Skeletal muscle satellite cell (primary cell): ENCODE measurements at regions not wholly inside any gene's neighbourhood (a gene's known extent, or its start where the extent isn't known, plus 50 kb on each side); places are given as distances from the start of the nearest gene placed in this dataset.

Experiments
- H3K27me3 ChIP-seq: 2 replicates; pipeline ENCODE4 v1.7.0; 2013; ENCODE audit warnings: low read length; ENCODE audit not compliant: control insufficient read depth, insufficient read depth
- H3K36me3 ChIP-seq: 2 replicates; pipeline ENCODE4 v1.7.0; 2013; ENCODE audit warnings: mild to moderate bottlenecking, control low read depth, low read length; ENCODE audit not compliant: insufficient read depth
- H3K4me1 ChIP-seq: 2 replicates; pipeline ENCODE4 v1.7.0; 2013; ENCODE audit warnings: low read length; ENCODE audit not compliant: control insufficient read depth, insufficient read depth
- H3K4me2 ChIP-seq: 2 replicates; pipeline ENCODE4 v1.7.0; 2013; ENCODE audit warnings: mild to moderate bottlenecking, low read length
- H3K4me3 ChIP-seq: 2 replicates; pipeline ENCODE4 v1.7.0; 2013; ENCODE audit warnings: low read length
- H3K9ac ChIP-seq: 2 replicates; pipeline ENCODE4 v1.7.0; 2013; ENCODE audit warnings: mild to moderate bottlenecking, low read depth, low read length, moderate library complexity
- H3K9me3 ChIP-seq: replicated peaks from 2 replicates; pipeline ENCODE4 v1.7.0; 2013; ENCODE audit warnings: mild to moderate bottlenecking, control low read depth, low read length

DNA sequence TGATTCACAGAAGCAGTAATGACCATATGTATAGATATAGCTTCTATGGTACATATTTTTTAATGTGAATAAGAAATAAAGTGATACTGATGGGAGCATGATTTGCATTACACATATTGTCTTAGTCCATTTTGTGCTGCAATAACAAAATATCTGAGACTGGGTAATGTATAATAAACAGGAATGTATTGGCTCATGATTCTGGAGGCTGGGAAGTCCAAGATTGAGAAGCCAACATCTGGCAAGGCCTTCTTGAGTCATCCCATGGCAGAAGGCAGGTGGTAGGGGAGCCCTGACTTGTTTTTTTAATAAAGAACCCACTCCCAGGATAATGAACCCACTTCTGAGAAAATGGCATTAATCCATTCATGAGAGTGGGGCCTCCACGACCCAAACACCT is 185.6 kb upstream of the RREB1 start:
- no peak overlapping the region for H3K4me3 ChIP-seq
- H3K9me3 ChIP-seq = no peaks in the 10 kb centered on the region
- H3K36me3 ChIP-seq = no peaks in the 10 kb centered on the region
- H3K9ac ChIP-seq = no peak overlapping the region
- H3K4me1 ChIP-seq = peaks cover 7% of the 10 kb centered on the region
- no peak overlapping the region for H3K4me2 ChIP-seq
- no peaks in the 10 kb centered on the region for H3K27me3 ChIP-seq

DNA sequence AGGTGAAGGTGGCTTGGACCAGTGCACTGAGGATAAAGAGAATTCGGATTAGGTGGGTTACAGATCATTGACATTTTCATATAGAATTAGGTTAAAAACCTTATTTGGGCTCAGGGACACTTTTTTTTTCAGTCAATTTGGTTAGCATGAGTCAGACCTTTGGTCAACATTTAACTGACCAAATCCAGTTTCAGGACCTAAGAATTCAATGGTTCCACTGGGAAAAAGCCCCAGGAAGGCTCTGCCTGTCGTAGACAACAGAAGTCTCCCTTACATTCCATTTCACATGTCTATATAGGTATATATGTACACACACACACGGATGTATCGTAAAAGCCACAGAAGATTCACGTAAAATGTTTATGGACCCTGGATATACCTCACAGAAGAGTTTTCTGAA is 184.2 kb upstream of the RREB1 start:
- Histone ChIP-seq H3K4me2 (no peak overlapping the region), H3K27me3 (no peaks in the 10 kb centered on the region), H3K4me3 (no peak overlapping the region), H3K9ac (no peak overlapping the region), H3K9me3 (no peaks in the 10 kb centered on the region), H3K36me3 (no peaks in the 10 kb centered on the region), H3K4me1 (peaks cover 13% of the 10 kb centered on the region)

DNA sequence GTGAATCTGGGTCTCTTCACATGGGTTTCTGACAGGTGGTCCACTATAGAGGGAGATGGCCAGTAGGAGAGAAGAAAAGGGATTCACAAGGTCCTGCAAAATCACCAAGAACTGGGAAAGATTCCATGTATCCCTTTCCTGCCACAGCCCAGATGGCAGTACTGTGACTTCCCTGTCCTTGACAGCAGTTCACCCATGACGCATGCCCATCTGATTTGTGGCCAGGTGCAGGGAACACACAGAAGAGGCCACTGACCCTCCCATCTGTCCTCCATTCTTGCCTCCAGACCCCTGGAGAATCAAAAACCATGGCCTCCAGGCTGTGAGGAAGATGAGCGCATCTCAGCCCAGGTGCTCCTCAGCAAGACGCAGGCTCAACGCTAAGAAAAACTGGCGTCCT is 183.1 kb upstream of the RREB1 start:
- H3K9me3 ChIP-seq = no peaks in the 10 kb centered on the region
- H3K9ac ChIP-seq = no peak overlapping the region
- H3K36me3 ChIP-seq = no peaks in the 10 kb centered on the region
- H3K4me2 ChIP-seq = no peak overlapping the region
- peaks cover 13% of the 10 kb centered on the region for H3K4me1 ChIP-seq
- no peak overlapping the region for H3K4me3 ChIP-seq
- no peaks in the 10 kb centered on the region for H3K27me3 ChIP-seq

DNA sequence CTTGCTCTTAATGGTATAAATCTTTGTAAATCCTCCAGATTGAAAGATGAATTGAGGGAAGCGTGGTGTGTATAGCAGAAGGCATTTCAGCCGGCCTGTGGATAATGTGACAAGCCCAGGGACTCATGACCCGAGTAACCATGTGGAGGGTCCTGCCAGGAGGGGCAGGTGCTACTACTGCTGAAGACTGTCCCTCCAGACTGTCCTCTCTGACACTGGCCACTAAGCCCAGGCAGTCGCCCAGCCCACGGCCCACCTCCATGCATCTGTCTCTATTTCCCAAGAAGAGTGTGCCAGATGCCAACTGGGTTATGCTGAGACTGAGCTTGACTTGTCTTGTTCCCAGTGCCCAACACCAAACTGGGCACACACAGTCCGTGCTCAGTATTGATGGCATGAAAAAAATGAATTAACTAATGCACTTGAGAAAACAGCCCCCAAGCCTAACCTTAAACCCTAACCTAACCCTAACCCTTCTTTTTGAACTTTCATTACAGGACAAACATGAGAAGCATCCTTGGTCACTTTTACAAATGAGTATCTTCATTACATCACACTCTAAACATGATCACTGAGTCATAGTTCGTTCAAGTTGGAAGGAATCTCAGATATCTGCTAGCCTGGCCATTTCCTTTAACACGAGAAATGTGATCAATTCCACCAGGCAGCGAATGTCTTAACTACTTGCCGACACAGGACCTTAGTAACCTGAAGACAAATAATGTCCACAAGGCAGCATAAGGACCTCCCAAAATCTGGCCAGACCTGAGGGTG is 182.2 kb upstream of the RREB1 start:
- no peak overlapping the region for H3K9ac ChIP-seq
- no peak overlapping the region for H3K4me3 ChIP-seq
- H3K27me3 ChIP-seq = no peaks in the 10 kb centered on the region
- no peak overlapping the region for H3K4me2 ChIP-seq
- H3K36me3 ChIP-seq = no peaks in the 10 kb centered on the region
- H3K4me1 ChIP-seq = peaks cover 13% of the 10 kb centered on the region
- no peaks in the 10 kb centered on the region for H3K9me3 ChIP-seq

DNA sequence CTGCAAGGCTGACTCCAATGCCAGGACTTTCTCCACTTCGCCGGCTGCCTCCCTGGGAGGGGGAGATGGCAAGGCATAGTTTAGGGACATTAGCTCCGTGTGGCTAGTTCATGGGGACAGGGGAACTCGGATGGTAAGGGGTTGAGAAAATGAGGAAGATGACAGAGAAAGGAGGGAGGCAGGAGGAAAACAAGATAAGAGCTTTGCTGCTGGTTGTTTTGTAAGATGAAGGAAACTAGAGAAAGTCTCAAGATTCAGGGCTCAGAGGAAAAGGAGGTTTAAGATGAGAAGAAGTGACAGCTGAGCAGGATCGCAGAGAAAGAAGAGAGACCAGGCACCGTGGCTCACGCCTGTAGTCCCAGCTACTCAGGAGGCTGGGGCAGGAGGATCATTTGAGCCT is 180.9 kb upstream of the RREB1 start:
- H3K4me1 ChIP-seq = peaks cover 13% of the 10 kb centered on the region
- H3K4me3 ChIP-seq = no peak overlapping the region
- H3K9ac ChIP-seq = no peak overlapping the region
- H3K36me3 ChIP-seq = no peaks in the 10 kb centered on the region
- H3K27me3 ChIP-seq = no peaks in the 10 kb centered on the region
- H3K9me3 ChIP-seq = no peaks in the 10 kb centered on the region
- no peak overlapping the region for H3K4me2 ChIP-seq

DNA sequence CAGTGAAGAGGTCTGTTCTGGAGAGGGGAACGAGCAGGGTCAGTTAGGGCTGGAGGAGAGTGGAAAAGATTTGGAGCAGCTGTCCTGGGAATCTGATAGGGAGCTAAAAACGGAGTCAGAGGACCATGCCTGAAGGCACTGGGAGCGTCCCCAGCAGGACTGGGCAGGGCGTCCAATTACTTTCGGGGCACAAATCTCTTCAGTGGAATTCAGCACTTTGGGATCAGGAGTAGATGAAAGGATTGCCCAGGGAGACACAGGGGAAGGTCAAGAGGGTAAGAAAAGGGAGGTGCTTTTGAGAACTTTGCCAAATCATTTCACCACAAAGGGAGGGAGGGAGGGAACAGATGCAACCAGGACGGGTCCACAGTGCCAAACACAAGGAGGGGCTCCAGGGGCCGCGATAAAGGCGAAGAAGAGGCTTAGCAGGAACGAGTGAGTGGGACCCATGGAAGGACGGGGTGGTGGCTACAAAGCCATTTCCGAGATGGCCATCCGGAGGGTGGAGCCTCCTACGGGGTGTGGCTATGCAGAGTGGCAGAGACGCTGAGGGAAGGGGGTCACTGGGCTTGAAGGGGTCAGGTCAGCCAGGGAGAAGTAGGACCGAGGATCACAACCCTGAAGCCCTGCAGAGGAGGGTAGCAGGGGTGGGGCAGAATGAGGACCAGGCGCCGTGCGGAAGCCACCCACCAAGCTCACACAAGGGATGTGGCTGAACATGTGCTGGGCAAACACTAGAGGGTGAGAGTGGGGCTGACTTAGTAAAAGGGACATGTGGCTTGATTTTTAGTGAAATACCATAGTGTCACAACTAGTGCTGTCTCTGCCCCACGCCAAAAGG is 180.0 kb upstream of the RREB1 start:
- H3K4me3 ChIP-seq = peak overlapping the region; percentile 53
- no peak overlapping the region for H3K9ac ChIP-seq
- H3K9me3 ChIP-seq = no peaks in the 10 kb centered on the region

DNA sequence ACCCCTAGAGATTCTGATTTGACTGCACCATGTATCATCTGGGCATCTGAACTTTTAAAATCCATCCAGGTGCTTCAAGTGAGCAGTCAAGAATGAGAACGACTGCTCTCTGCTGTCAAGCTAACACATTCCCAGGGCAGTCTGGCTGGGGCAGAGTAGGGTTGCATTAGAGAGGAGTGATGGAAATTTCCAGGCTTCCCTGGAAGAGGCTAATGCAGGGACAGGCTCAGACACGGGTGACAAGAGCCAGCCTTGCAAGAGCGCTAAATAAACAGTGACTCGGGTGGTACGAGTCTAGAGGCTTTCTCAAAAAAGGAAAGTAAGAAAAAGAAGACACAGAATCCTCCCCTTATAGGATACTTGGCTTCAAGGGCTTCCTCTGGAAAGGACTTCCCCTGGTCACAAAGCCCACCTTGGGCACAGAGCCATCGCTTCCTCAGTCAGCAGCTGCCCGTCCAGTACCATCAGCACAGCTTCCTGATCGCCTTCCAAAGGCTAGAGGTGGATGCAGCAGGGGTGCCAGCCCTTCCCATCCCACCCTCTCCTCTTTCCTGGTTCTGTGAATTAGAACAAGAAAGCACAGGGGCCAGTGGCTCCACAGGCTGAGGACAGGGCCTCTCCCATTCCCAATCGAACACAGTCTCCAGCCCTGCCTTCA is 177.4 kb upstream of the RREB1 start:
- Histone ChIP-seq H3K9me3 (no peaks in the 10 kb centered on the region), H3K36me3 (no peaks in the 10 kb centered on the region), H3K4me1 (peaks cover 13% of the 10 kb centered on the region)

More for the DNA sequence above, 180.0 kb upstream of the RREB1 start:
- Histone ChIP-seq H3K27me3 (no peaks in the 10 kb centered on the region), H3K4me2 (peak overlapping the region; percentile 70), H3K4me1 (peaks cover 13% of the 10 kb centered on the region), H3K36me3 (no peaks in the 10 kb centered on the region)

DNA sequence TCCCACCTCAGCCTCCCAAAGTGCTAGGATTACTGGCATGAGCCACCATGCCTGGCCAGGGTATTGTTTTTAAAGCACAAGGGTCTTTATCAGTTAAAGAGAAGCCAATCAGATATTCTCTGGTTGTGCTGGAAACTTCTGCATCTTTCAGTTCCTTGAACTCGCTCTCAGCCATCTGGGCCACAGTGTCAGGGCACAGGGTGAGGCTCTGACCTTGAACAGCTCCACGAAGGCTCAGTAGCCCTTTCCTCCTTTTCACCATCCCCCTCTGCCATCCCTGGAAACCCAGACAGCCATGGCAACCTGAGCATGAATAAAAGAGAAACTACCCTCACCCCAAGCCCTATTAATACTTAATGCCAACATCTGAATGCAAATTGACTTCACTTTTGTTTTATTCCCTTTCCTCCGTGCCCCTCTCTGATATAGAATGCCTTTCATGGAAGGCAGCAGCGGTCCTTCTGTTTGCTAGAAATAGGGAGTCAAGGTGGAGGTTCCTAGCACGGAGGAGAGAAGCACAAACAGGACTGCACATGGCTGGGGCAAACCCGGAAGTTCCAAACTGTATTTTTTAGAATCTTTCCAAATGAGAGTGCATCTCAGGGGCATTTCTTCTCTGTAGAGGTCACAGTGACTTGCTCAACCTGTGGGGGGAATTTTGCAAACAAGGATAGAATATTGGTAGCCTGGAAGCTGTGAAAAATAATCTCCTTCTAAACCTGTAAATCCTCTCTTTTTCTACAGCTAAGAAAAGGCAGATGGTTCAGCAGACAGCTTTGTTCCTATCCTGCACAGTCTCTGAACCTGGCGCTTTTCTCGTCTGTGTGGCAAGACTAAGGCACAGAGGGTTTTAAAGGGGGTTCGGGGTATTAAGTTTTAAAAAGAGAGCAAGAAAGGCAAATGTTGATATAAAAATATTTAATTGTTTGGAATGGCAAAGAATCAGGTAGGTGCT is 176.4 kb upstream of the RREB1 start:
- H3K36me3 ChIP-seq = no peaks in the 10 kb centered on the region
- H3K27me3 ChIP-seq = no peaks in the 10 kb centered on the region
- H3K9me3 ChIP-seq = no peaks in the 10 kb centered on the region
- no peak overlapping the region for H3K4me3 ChIP-seq
- no peak overlapping the region for H3K9ac ChIP-seq
- no peak overlapping the region for H3K4me2 ChIP-seq
- H3K4me1 ChIP-seq = peaks cover 7% of the 10 kb centered on the region

More for the DNA sequence above, 177.4 kb upstream of the RREB1 start:
- no peak overlapping the region for H3K9ac ChIP-seq
- H3K27me3 ChIP-seq = no peaks in the 10 kb centered on the region
- no peak overlapping the region for H3K4me2 ChIP-seq
- H3K4me3 ChIP-seq = no peak overlapping the region

DNA sequence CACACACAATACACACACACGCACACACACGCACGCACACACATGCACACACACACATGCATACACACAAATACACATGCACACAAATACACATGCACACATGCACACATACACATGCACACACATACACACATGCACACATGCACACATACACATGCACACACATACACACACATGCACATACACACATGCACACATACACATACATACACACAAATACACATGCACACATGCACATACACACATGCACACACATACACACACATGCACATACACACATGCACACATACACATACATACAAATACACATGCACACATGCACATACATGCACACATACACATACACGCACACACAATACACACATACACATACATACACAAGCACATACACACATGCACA is 175.4 kb upstream of the RREB1 start:
- Histone ChIP-seq H3K9me3 (no peaks in the 10 kb centered on the region), H3K9ac (no peak overlapping the region), H3K4me2 (no peak overlapping the region), H3K4me1 (peaks cover 7% of the 10 kb centered on the region), H3K4me3 (no peak overlapping the region), H3K36me3 (no peaks in the 10 kb centered on the region), H3K27me3 (no peaks in the 10 kb centered on the region)

DNA sequence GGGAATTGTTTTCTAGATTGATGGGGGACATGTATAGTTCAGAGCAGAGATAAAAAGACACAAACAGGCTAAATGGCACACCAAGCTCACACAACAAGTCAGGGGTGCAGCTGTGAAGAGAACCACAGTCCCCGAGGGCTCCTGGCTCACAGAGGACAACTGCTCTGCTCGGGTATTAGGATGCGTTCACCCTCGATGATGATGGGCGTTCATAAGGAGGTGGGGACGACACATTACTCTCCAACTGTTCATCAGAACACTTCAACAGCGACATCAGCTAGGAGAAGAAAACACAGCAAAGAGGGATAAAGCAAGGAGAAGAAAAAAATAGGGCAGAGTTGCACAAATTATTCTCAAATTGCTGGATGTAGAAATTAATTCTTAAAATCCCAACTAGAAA is 174.8 kb upstream of the RREB1 start:
- H3K9ac ChIP-seq = no peak overlapping the region
- H3K4me3 ChIP-seq = no peak overlapping the region
- H3K4me2 ChIP-seq = no peak overlapping the region
- H3K4me1 ChIP-seq = peaks cover 1% of the 10 kb centered on the region
- no peaks in the 10 kb centered on the region for H3K36me3 ChIP-seq
- no peaks in the 10 kb centered on the region for H3K27me3 ChIP-seq
- no peaks in the 10 kb centered on the region for H3K9me3 ChIP-seq
